HG02885 (cell line): ENCODE measurements at regions not wholly inside any gene's neighbourhood (a gene's known extent, or its start where the extent isn't known, plus 50 kb on each side); places are given as distances from the start of the nearest gene placed in this dataset.
"Not testable (repeated sequence)": the region's sequence is repeated elsewhere in the genome, so short reads cannot be mapped to it uniquely, and the experiment has no call there.

Experiments used
- ATAC-seq: cut with Tn5 transposase; IDR thresholded peaks from one replicate; pipeline ENCODE4 v1.9.1; 2021; ENCODE audit warnings: mild to moderate bottlenecking; ENCODE audit not compliant: unreplicated experiment, poor library complexity

- ATAC-seq: not testable (repeated sequence)
Observed at GRCh38 chr3:178209618-178210017, 326.6 kb upstream of the KCNMB2 start.

DNA sequence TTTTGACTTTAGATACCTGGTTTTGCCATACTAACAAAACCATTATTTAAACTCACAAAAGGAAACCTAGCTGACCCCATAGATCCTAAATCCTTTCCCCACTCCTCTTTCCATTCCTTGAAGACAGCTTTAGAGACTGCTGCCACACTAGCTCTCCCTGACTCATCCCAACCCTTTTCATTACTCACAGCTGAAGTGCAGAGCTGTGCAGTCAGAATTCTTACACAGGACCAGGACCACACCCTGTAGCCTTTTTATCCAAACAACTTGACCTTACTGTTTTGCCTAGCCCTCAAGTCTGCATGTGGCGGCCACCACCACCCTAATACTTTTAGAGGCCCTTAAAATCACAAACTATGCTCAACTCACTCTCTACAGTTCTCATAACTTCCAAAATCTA lies 325.1 kb upstream of the KCNMB2 start:
- not testable (repeated sequence) for ATAC-seq

DNA sequence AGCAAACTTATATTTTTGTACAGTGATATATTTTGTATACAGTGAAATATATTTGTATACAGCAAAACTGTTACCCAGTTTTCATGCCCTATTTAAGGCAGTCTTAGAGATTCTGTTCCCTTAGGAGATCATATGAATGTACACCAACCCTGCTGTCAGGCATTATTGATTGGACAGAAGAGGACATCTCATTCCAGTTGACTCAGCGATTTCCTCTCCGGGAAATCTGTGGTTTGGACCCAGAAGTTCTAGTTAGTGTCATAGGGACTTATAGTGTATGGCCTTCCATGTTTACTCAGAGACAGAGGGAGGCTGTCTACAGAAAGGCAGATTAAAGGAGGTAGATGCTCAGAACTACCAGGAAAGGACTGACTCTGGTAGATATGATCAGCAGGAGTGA lies 318.8 kb upstream of the KCNMB2 start:
- ATAC-seq: no peak

- ATAC-seq: no peak
Observed at GRCh38 chr3:178218231-178218630, 318.0 kb upstream of the KCNMB2 start.

DNA sequence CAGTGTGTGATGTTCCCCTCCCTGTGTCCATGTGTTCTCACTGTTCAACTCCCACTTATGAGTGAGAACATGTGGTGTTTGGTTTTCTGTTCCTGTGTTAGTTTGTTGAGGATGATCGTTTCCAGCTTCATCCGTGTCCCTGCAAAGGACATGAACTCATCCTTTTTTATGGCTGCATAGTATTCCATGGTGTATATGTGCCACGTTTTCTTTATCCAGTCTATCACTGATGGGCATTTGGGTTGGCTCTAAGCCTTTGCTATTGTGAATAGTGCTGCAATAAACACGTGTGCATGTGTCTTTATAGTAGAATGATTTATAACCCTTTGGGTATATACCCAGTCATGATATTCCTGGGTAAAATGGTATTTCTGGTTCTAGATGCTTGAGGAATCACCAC lies 316.6 kb upstream of the KCNMB2 start:
- not testable (repeated sequence) for ATAC-seq

DNA sequence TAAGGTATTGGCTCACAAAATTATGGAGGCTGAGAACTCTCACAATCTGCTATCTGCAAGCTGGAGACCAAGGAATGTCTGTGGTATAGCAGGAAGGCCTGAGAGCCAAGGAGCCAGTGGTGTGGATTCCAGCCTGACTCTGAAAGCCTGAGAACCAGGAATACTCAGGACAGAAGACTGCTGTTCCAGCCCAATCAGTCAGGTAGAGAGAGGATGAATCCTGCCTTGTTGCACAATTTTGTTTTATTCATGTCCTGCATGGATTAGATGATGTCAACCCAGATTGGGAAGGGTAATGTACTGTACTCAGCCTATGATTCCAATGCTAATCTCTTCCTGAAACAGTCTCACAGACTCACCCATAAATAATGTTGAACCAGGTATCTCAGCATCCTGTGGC lies 312.4 kb upstream of the KCNMB2 start:
- ATAC-seq: no peak

DNA sequence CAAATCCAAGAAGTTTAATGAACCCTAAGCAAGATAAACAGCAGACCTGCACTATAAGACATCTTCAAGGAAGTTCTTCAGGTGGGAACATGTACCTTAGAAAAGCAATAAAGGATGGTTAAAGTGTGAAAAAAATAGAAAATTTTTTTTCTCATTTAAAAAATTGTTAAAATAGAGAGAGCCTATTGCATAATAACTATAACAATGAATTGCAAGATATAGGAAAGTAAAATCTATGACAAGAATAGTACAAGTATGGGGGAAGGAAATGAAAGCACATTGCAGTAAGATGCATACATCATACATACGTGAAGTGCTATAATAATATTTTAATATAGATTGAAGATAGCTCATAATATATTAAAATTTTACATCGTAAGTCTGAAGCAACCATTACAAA lies 310.1 kb upstream of the KCNMB2 start:
- no peak for ATAC-seq

DNA sequence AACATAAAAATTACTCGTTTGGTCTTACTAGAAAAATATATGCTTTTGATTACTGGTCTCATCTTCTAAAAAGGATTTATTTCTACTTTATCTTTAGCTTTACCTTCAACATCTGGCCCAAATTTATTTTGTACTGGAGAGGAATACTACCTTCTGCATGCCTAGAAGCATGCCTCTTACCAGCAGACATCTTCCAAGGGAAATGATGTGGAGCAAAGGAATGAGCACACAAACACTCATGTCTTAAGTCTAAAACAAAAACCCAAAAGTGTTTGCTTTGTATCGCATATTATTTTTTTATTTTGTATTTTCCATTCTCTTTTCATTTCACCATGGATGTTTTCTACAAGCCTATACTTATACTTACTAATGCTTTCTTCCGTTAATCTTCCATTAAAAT lies 304.6 kb upstream of the KCNMB2 start:
- ATAC-seq: no peak

DNA sequence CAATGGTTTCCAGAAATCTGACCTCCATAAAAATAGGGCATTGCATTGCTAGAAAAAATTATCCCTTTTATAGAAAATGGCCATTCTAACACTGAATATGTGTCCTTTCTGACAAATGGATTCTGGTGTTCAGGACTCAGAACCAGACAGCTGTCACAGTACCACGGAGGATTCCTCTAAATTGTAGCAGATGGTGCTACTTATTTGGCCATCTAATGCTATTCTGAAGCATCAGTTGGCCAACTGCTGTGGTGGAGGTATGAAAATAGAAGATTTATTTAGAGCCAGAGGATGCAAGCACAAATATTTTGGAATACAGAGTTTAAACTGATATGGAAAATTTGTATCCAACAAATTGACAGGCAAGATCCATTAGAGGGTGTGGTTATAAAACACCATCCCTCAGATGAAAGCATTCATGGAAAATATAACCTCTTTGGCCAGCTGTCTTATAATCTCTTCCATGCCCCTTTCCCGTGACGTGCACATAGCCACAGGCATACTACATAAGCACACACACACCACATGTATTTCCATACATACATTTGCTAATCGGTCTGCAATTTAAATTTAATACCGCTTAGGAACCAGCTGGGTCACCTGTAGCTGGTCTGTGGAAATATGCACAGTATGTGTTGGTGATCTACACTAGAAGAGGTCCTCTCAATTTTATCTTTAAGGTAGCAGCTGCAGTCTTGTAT lies 302.7 kb upstream of the KCNMB2 start:
- no peak for ATAC-seq

DNA sequence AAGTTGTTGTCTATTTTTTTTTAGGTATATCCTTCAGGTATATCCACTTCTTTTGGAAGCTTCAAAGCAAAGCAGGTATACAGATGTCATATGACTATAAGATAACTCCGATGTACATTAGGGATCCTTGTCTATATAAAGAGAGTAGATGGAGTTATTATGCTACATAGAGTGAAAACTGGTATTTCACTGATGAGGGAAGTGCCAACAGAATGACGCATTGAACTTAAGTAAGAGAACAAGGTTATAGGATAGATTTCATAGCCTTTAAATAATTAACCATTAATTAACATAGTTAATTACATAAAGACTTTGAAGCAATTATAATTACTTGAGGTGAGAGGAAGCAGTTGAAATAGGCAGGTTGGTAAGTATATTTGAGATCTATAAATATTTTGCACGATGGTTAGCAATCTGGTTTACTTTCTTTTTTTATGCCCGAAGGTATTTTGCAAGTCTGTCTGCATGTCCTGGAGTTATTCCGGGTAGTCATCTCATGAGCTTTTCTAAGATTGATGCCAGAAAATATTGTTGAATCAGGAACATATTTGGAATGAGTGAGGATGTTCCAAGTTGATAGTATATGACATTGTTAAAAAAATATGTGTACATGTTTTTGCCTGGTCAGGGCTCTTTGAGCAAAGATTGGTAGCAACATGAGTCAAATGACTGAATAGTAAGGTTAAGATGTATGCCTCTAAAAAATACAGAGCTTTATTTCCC lies 299.5 kb upstream of the KCNMB2 start:
- no peak for ATAC-seq

DNA sequence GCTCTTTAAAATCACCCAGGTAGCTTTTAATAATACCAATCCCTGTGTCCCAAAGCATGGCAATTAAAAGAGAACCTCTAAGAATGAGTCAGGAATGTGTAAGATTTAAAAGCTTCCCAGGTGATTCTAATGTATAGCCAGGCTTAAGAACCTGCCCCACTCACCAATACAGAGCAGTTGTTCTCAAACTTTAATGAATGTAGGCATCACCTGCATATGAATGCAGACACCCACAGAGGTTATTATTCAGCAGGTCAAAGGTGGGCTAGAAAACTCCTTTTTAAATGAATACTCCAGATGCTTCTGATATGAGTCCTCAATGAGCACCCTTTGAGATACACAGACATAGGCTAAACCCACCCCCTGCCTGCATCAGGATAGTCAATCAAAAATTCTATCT lies 298.1 kb upstream of the KCNMB2 start:
- ATAC-seq: no peak

- no peak for ATAC-seq
Observed at GRCh38 chr3:178244733-178245709, 291.2 kb upstream of the KCNMB2 start.

DNA sequence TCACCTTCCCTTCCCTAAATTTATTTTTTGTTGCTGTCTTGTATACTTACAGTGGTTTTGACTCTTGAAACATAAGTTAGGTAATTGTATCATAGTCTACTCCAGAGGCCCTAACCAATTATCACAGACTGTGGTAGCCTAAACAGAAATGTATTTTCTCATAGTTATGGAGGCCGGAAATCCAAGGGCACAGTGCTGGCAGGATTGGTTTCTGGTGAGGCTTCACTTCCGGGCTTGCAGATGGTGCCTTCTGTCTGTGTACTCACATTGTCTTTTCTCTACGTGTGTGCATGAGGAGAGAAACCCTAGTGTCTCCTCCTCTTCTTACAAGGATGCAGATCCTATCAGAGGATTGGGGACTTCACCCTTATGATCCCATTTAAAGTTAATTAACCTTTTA lies 290.2 kb upstream of the KCNMB2 start:
- no peak for ATAC-seq

DNA sequence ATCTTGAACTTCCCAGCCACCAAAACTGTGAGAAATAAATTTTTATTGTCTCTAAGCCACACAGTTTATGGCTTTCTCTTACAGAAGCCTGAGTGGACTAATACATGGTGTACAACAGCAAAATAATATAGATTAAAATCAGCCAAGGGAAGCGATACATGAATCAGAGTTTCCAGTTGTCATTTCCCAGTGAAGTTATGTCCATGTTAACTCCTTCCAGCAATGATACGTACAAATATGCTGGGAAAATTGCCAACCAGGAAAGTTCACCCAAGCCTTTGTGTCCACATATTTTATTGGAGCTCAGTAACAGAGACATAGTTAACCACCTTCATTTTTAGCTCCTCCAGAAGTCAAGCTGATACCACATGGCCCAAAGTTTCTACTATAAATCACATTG lies 280.9 kb upstream of the KCNMB2 start:
- ATAC-seq: no peak

- no peak for ATAC-seq
Observed at GRCh38 chr3:178257491-178257890, 278.7 kb upstream of the KCNMB2 start.

GRCh38 chr3:178258121-178258520 lies 278.1 kb upstream of the KCNMB2 start:
- ATAC-seq: no peak

GRCh38 chr3:178259703-178260102 lies 276.5 kb upstream of the KCNMB2 start:
- ATAC-seq: no peak

DNA sequence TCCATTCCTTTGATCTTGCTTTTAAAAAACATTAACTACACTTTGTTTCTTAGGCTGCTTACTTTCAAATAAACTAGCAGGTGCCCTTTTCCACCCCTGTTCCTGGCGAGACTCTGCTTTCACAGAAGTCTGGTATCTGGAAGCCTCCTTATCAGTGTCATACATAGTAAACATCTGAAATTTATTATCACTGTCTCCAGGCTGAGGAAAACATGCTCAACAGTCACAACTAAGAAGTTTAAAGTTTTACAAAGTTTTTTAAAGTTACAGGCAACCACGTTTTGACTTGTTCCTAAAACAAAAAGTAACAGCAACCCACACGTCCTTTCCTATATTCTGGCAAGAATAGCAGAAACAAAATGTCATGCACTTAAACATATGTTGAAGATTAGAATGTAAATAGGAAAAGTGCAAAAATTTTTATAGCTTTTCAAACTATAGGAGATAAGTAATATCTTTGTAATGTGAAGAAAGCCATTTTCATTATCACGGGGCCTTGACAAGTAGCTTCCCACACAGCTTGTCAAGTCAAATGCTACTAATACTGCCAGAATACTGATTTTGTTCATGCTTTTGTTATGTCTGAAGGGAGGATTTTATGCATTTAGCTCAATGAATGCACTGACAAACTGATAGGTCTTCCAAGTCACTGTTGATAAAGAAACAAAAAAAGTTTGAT lies 275.2 kb upstream of the KCNMB2 start:
- no peak for ATAC-seq

- no peak for ATAC-seq
Observed at GRCh38 chr3:178263236-178263916, 272.9 kb upstream of the KCNMB2 start.
